ENCODE measurements at regions not wholly inside any gene's neighbourhood (a gene's known extent, or its start where the extent isn't known, plus 50 kb on each side); places are given as distances from the start of the nearest gene placed in this dataset.

- Histone ChIP-seq H3K9ac (ENCODE audit: low read length) (no peak overlapping the region), H3K27ac (ENCODE audit: low read depth, low read length) (no peak overlapping the region), H3F3A (ENCODE audit: insufficient read depth) (no peaks in the 10 kb centered on the region), H2AFZ (ENCODE audit: low read depth, low read length, severe bottlenecking) (no peak overlapping the region), H3K4me2 (ENCODE audit: low read depth, low read length, poor library complexity, severe bottlenecking) (no peak overlapping the region), H3K9me3 (ENCODE audit: insufficient read depth, low read length) (no peaks in the 10 kb centered on the region), H3K9me2 (replicated peaks; ENCODE audit: insufficient read depth, low read length) (no peaks in the 10 kb centered on the region), H3K36me3 (ENCODE audit: low read length) (no peaks in the 10 kb centered on the region), H3K4me3 (ENCODE audit: insufficient read depth, low read length, poor library complexity, severe bottlenecking) (no peak overlapping the region), H4K20me1 (ENCODE audit: low read depth, low read length) (no peaks in the 10 kb centered on the region), H3K27me3 (ENCODE audit: low read length) (no peaks in the 10 kb centered on the region), H3K79me2 (ENCODE audit: insufficient read depth, low read length) (no peaks in the 10 kb centered on the region)
- TF ChIP-seq EZH2phosphoT487 (conservative IDR thresholded peaks at IDR 0.05; ENCODE audit: low read length) = no peak
Observed at GRCh38 chrX:123060986-123061385, 123.1 kb upstream of the GRIA3 start.

- no peak for TF ChIP-seq EZH2phosphoT487 (conservative IDR thresholded peaks at IDR 0.05; ENCODE audit: low read length)
- TF ChIP-seq CTCF (IDR thresholded peaks at IDR 0.05; ENCODE audit: insufficient read depth, low read length, poor library complexity, severe bottlenecking) = no peak
- H3K36me3 ChIP-seq (ENCODE audit: low read length) = no peaks in the 10 kb centered on the region
- H3K27me3 ChIP-seq (ENCODE audit: low read length) = no peaks in the 10 kb centered on the region
Observed at GRCh38 chrX:123064053-123064452, 120.0 kb upstream of the GRIA3 start.

GRCh38 chrX:123072686-123073385 lies 111.2 kb upstream of the GRIA3 start:
- Histone ChIP-seq H3K36me3 (ENCODE audit: low read length) (no peaks in the 10 kb centered on the region), H3K4me2 (ENCODE audit: low read depth, low read length, poor library complexity, severe bottlenecking) (no peak overlapping the region), H3K79me2 (ENCODE audit: insufficient read depth, low read length) (no peaks in the 10 kb centered on the region), H3K9ac (ENCODE audit: low read length) (no peak overlapping the region), H3K27me3 (ENCODE audit: low read length) (no peaks in the 10 kb centered on the region), H4K20me1 (ENCODE audit: low read depth, low read length) (no peaks in the 10 kb centered on the region), H3K4me3 (ENCODE audit: insufficient read depth, low read length, poor library complexity, severe bottlenecking) (no peak overlapping the region), H3K27ac (ENCODE audit: low read depth, low read length) (no peak overlapping the region), H2AFZ (ENCODE audit: low read depth, low read length, severe bottlenecking) (no peak overlapping the region), H3K9me2 (replicated peaks; ENCODE audit: insufficient read depth, low read length) (no peaks in the 10 kb centered on the region), H3F3A (ENCODE audit: insufficient read depth) (no peaks in the 10 kb centered on the region), H3K9me3 (ENCODE audit: insufficient read depth, low read length) (no peaks in the 10 kb centered on the region)
- no peak for TF ChIP-seq CTCF (IDR thresholded peaks at IDR 0.05; ENCODE audit: insufficient read depth, low read length, poor library complexity, severe bottlenecking)
- no peak for TF ChIP-seq EZH2phosphoT487 (conservative IDR thresholded peaks at IDR 0.05; ENCODE audit: low read length)

More at GRCh38 chrX:123064053-123064452, 120.0 kb upstream of the GRIA3 start:
- no peaks in the 10 kb centered on the region for H3K9me2 ChIP-seq (replicated peaks; ENCODE audit: insufficient read depth, low read length)
- H3K9me3 ChIP-seq (ENCODE audit: insufficient read depth, low read length) = no peaks in the 10 kb centered on the region
- no peak overlapping the region for H3K4me3 ChIP-seq (ENCODE audit: insufficient read depth, low read length, poor library complexity, severe bottlenecking)
- no peak overlapping the region for H3K4me2 ChIP-seq (ENCODE audit: low read depth, low read length, poor library complexity, severe bottlenecking)
- no peak overlapping the region for H2AFZ ChIP-seq (ENCODE audit: low read depth, low read length, severe bottlenecking)
- no peak overlapping the region for H3K27ac ChIP-seq (ENCODE audit: low read depth, low read length)
- no peaks in the 10 kb centered on the region for H4K20me1 ChIP-seq (ENCODE audit: low read depth, low read length)
- H3K79me2 ChIP-seq (ENCODE audit: insufficient read depth, low read length) = no peaks in the 10 kb centered on the region
- no peaks in the 10 kb centered on the region for H3F3A ChIP-seq (ENCODE audit: insufficient read depth)
- no peak overlapping the region for H3K9ac ChIP-seq (ENCODE audit: low read length)

GRCh38 chrX:123075947-123076561 lies 108.0 kb upstream of the GRIA3 start:
- Histone ChIP-seq H3K27ac (ENCODE audit: low read depth, low read length) (no peak overlapping the region), H3K36me3 (ENCODE audit: low read length) (no peaks in the 10 kb centered on the region), H3K9me2 (replicated peaks; ENCODE audit: insufficient read depth, low read length) (no peaks in the 10 kb centered on the region), H3F3A (ENCODE audit: insufficient read depth) (no peaks in the 10 kb centered on the region), H3K27me3 (ENCODE audit: low read length) (no peaks in the 10 kb centered on the region), H3K9ac (ENCODE audit: low read length) (no peak overlapping the region), H3K79me2 (ENCODE audit: insufficient read depth, low read length) (no peaks in the 10 kb centered on the region), H4K20me1 (ENCODE audit: low read depth, low read length) (no peaks in the 10 kb centered on the region), H3K9me3 (ENCODE audit: insufficient read depth, low read length) (no peaks in the 10 kb centered on the region), H3K4me2 (ENCODE audit: low read depth, low read length, poor library complexity, severe bottlenecking) (no peak overlapping the region), H2AFZ (ENCODE audit: low read depth, low read length, severe bottlenecking) (no peak overlapping the region), H3K4me3 (ENCODE audit: insufficient read depth, low read length, poor library complexity, severe bottlenecking) (no peak overlapping the region)
- TF ChIP-seq EZH2phosphoT487 (conservative IDR thresholded peaks at IDR 0.05; ENCODE audit: low read length) (no peak), CTCF (IDR thresholded peaks at IDR 0.05; ENCODE audit: insufficient read depth, low read length, poor library complexity, severe bottlenecking) (no peak)
